IPS DF 4.7 (cell line): ENCODE measurements at regions not wholly inside any gene's neighbourhood (a gene's known extent, or its start where the extent isn't known, plus 50 kb on each side); places are given as distances from the start of the nearest gene placed in this dataset.
"Not testable (repeated sequence)": the region's sequence is repeated elsewhere in the genome, so short reads cannot be mapped to it uniquely, and the experiment has no call there.

ENCODE experiments used
- DNase-seq: peaks from one replicate; pipeline ENCODE4 v3.0.0-alpha.2; 2013; ENCODE audit warnings: low spot score; ENCODE audit errors: extremely low read depth

DNA sequence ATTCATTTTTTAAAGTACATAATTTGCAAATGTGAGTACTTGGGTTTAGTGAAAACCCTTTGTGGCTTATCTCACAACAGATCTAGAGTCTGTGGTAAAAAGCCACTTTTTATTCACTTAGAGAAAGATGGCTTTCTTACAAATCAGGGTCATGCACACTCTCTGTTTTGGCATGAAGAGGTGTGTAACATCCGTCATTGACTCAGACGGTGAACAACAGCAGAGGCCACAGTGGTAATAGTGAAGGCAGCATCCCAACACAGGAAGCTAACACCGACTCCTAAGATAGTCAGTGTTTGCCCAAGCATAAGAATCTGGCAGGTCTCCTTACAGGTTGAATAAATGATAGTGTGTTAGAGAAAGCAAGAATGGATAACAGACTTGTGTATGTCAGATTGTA lies 593.0 kb downstream of the SOX5 start:
- DNase-seq: no peak

DNA sequence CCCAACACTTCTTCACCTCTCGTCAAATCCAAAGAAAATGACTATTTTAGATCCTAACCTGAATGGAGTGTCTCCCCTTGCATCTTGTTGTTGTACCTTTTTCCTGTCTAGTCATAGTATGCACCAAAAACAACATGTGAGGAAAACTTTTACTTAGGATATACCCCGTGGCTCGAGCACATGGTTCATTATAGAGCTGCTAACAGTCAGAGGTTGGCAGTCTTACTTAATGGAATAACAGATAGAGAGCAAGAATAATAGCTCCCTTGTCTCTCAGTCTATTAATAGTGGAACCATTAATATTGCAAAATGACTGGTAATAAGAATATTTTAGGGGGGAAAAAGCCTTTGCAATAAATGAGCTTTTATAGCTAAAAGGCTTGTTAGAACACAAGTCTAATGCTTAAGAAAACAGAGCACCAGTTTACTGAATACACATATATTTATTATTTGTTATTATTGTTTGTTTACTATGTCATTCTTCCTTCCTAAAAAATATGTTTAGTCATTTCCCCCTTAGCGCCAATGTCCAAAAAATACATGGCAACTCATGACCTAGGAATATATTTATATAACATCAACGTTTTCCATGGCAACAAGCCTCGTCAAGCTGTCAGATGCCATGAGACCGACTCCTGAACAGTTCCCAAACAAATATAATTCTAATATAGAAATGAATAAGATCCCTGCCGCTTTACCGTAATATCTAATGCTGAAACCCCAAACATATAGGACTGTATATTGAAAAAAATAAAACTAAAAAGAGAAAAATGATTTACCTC lies 592.4 kb downstream of the SOX5 start:
- DNase-seq: no peak

DNA sequence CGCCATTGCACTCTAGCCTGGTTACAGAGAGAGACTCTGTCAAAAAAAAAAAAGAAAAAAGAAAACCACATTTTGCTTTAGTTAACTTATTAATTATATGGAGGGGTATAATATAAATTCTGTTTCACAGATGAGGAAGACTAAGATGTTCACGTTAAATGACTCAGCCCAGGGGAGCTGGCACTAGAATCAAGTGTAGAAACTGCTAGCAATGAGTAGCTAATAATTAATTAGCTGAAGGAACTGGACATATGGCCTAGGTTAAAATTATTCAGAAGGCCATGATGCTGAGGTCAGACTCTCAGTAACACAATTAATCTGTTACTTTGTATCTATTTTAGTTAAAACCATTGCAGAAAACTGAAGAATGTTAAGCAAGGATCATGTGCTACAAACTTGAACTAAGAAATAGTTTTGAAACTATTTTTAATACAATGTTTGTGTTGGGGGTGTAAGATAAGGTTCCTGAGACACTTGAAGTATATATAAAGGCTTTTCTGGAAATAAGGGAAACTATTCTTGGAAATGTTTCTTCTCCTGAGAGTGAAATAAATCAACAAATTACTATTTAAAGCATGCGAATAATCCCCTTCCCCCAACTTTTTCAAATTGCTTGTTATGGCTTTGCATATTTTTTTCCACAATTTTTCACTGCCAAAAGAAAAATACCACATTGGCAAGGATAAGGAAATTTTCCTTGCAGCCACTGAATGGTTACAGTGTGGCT lies 589.3 kb downstream of the SOX5 start:
- no peak for DNase-seq

DNA sequence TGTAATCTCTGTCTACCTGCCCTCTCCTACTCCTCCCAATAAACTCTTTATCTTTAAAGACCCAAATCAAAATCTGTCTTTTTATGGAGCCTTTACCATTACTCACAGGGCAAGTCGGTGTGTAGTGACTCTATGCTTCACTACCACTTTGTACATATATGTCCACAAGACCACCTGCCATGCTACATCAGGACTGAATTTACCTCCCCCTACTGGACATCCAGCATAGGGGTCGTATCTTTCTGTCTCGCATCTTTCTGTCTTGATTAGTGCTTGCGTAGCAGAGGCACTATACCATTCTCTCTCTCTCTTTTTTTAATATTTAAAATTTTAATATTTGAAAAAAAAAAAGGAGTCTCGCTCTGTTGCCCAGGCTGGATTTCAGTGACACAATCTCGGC lies 587.5 kb downstream of the SOX5 start:
- DNase-seq: no peak

DNA sequence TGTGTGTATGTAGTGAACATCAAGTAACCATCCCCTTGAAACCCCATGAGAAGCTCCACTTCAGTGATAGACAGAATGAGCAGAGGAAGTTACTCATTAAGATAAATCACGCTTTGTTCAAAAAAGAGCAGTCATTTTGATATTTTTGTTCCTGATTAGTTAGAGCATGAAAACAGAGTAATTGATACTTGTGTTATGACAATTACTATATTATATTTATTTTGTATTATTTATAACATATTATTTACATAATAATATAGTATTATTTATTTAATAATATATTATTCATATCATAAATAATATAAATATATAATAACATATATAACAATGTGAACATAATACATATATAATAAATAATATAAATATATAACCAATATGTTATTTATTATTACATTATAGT lies 580.9 kb downstream of the SOX5 start:
- no peak for DNase-seq

DNA sequence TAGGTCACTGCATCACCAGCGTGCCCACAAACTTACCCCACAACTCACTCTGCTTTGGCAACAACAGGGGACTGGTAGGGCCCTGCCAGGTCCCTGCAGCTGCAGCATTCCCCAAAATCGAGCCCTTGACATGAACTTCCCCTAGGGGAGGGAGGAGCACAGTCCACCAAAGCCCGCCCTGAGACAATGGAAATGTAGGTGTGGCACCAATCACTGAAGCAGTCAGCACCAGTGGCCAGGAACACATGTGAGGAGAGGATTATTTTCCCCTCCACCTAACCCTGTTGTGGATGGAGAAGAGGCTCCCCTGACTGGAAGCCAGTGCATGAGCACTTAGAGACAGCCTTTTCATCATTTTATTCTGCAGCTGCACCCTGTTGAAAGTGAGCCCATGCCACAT lies 573.8 kb downstream of the SOX5 start:
- DNase-seq: no peak

DNA sequence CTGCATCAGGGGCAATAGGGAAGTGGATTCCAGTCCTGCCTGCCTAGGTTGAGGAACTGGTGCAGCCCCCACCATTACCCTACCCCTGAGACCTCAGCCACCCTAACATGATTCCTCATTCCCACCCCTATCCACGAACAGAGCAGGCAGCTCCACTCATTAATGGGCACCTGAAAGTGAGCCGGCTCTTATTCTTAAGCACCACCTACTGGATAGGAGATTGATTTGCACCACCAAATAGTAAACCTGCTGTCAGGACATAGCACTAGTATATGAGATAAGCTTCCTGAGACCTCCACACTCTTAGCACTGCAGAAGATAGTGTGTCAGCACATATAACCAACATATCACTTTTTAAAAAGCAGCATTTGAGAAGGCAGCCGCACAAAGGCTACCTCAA lies 573.2 kb downstream of the SOX5 start:
- no peak for DNase-seq

DNA sequence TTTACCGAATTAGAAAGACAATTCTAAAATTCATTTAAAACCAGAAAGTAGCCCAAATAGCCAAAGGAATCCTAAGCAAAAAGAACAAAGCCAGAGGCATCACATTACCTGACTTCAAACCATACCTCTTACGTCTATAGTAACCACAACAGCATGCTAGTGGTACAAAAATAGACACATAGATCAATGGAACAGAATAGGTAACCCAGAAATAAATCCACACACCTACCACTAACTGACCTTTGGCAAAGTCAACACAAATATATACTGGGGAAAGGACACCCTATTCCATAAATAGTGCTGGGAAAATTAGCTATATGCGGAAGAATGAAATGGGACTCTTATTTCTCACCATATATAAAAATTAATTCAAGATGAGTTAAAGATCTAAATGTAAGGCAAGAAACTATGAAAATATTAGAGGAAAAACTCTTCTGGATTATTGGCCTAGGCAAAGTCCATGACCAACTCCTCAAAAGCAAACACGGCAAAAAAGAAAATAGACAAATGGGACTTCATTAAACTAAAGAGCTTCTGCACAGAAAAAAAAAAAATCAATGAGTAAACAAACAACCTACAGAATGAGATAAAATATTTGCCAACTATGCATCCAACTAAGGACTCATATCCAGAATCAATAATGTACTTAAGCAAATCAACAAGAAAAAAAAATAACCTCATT lies 568.9 kb downstream of the SOX5 start:
- DNase-seq: no peak

DNA sequence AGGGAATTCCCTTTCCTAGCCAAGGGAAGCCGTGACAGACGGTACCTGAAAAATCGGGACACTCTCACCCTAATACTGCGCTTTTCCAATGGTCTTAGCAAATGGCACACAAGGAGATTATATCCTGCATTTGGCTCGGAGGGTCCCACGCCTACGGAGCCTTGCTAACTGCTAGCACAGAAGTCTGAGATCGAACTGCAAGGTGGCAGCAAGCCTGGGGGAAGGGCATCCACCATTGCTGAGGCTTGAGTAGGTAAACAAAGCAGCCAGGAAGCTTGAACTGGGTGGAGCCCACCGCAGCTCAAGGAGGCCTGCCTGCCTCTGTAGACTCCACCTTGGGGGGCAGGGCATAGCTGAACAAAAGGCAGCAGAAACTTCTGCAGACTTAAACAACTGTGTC lies 560.6 kb downstream of the SOX5 start:
- DNase-seq: not testable (repeated sequence)

DNA sequence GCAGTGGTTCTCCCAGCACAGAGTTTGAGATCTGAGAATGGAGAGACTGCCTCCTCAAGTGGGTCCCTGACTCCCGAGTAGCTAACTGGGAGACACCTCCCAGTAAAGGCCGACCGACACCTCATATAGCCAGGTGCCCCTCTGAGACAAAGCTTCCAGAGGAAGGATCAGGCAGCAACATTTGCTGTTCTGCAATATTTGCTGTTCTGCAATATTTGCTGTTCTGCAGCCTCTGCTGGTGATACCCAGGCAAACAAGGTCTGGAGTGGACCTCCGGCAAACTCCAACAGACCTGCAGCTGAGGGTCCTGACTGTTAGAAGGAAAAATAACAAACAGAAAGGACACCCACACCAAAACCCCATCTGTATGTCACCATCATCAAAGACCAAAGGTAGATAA lies 560.2 kb downstream of the SOX5 start:
- not testable (repeated sequence) for DNase-seq

DNA sequence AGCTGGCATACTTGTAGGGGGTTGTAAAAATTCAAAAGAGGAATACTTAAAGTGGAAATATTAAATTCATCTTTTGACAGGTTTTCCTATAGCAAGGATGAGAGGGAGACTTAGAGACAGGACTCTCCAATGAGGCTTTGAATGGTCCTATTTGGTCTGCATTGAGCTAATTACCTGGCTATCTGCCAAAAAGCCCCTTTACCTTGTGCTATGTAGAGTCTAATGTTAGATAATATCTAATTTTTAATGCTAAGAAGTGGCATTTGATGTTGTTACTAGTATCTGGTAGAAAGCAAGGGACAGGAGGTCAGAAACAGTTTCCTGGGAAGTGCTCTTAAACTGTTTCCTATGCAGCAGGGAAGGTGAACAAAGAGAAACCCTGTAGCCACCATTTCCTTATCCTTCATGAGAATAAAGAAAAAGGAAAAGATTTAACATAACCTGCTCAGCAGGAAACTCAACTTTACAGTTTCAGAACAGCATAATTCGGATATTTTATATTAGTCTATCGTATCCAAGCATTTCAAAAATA lies 550.0 kb downstream of the SOX5 start:
- no peak for DNase-seq

DNA sequence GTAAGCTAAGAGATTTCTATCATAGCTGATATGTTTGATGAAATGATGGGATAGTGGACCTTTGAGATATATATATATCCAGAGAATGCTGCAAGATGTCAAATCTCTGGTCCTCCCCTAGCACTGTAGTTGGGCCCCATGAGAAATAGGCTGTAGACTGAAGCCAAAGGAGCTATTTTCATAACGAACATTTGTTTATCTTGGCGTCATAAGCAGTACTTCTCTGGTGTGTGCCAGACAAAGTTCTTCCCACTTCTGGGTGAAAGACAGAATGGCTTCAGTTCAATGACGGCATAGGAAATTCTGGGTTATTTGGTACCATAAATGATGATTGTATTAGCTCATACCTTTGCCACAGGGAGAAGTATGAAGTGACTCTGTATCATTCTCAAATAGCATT lies 534.3 kb downstream of the SOX5 start:
- DNase-seq: no peak

DNA sequence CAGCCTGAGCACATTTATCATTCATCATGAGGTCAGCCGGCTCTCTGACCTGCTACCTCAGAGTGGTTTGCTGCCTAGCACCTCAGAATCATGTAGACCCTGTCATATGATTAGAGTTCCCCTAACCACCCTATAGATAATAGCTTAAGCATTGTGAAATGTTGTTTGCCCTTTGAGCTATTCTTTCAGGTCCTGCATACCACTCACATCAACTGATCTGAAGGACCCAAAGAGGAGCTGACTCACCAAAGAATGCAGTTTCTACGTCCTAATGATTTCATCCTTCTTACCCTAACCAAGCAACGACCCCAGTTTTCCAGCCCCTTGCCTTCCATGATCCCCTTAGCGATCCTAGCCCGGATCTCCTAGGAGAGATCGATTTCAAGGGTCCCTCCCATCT lies 527.9 kb downstream of the SOX5 start:
- no peak for DNase-seq

DNA sequence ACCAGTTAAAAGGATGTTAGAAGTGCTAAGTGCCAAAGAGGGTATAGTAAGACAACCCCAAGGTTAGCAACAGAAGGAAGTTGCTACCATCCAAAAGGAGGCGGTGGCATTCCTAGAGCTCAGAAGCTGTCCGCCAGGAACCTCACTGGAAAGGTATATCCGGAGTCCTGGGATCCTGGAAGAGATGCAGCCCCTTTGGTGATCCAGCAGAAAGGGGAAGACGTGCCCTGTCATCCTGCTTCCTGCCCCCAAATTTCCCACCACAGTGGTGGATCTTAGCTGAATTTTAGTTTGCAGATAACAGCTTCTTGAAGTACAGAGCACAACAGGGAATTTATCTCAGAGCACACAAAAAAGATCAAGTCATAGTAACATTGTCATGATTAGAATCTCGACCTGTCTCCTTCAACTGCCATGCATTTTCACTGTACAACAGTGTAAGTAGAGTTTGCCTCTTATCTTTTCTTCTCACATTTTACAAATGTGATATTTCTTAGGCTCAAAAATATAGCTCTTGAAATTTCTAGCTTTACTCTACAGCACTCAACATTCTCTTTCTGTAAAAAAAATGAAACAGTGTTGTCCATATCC lies 526.3 kb downstream of the SOX5 start:
- no peak for DNase-seq

DNA sequence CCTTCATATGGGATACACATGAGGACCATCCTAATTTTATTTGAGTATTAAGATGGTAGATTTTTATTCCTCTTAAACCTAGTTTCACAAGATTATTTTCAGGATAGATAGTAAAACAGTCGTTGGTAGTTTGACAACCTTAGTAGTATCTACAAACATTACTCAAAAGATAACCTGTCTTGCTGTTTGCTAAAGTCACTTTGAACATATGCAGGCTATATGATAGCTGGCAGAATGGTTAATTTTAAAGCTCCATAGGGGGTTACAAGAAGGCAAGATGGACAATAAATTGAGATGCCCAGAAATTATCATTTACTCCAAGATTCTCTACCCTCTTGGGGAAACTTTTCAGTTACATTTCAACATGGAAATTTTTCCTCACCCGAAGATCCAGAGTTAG lies 525.7 kb downstream of the SOX5 start:
- no peak for DNase-seq

DNA sequence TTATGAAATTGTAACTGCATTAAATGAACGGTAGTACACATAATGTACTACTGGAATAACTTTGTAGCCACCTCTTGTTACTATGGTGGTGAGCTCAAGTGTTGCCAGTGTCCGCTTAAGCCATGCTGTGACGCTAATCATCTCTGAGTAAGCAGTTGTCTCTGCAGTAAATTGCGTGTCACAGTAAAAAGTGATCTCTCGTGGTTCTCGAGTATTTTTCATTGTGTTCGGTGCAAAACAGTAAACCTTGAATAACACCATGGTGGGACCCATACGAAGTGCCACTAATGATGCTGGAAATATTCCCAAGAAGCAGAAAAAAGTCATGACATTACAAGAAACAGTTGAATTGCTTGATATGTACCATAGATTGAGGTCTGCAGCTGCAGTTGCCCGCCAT lies 524.8 kb downstream of the SOX5 start:
- DNase-seq: no peak

DNA sequence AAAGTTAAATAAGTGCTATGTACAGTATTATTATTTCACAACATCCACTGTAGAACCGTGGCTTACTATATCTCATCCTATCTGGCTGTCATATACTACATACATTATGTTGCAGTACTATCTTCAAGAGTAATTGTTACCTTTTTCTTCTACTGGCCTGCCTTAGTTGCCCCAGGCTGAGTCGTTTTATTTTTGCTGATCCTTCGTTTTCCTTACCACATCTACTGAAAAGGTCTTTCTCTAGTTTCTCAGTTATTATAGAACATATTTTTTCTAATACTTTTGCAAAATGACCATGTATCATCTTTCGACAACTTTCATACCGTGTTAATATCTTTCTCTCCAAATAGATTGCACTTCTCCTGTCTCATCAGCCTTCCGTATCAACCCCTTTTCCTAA lies 523.1 kb downstream of the SOX5 start:
- no peak for DNase-seq

DNA sequence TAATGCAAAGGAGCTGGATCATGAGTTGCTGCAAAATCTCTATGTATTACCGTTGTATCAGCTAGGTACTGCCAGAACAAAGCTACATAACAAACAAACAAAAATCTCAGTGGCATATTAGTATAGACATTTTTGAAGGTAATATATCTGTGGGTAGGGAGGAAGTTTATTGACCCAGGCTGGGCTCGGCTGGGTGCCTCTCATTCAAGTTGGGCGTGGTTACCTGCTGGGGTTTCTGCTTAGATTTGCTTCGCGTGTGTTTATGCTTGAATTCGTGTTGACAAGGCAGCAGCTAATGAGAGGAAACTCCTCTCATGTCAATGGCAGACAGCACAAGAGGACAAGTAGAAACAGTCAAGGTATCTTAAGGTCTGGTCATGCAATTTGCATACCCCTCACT lies 520.7 kb downstream of the SOX5 start:
- DNase-seq: no peak

DNA sequence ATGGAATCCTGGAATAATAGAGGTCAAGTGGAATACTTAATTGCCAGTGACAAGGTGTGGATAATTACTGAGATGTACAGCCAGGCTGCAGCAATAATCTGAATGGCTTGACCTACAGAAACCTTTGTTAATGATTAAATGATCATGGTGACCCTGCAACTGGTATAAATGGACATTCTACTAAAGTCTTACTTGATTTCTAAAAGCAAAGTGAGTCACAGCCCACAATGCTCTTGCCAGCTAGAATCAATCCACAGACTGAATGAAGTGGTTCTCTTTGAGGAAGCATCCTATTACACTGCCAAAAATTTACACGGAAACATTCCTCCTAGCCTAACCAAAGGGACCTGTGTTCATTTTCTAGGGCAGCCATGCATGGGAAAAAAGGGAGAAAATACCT lies 518.5 kb downstream of the SOX5 start:
- no peak for DNase-seq

DNA sequence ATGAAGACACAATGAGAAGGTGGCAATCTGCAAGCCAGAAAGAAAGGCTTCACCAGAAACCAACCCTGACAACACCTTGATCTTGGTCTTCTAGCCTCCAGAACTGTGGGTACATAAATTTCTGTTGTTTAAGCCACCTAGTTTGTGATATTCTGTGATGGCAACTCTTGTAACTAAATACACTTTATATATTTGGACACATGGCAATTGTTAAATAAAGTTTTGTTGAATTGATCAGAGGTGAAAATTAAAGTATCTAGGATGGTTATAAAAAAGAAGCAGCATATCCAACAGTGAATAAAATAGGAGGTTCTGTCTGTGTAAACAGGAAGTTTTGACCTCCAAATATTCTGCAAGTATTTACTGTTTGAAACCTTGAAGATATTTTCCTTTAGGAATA lies 516.3 kb downstream of the SOX5 start:
- no peak for DNase-seq

DNA sequence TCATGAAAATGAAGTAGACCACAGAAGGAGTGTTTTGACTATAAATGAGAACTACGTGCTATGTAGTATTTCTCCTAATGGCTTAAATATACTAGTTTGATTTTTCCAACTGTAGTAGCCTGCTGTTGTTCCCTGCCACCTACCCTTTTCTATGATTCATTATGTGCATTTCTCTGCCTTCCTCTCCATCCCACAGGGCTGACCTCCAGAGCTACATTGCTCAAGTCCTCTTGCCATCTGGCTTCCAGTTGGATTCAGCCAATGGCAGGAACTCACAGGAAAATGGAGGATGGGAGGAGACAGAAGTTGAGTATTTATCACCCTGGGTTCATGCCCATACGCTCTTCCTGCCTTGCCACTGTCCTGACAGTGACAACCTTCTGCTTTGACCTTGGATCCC lies 515.3 kb downstream of the SOX5 start:
- DNase-seq: no peak

DNA sequence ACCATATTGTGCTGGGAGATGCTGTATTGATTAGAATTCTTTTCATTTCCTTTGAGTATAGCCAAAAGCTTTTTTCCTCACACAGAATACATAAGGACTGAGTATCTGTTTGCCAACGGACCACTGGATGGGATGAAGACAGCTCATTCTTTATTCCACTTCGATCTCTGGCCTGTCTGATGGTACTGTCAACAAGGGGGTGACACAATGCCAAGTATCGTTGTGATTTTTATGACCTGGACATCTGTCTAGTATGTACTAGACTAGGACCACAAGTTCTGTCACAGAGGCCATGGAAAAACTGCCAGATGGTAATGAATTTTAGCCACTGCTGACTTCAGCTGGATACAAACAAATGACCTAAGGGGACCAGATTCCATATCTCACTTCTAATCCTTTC lies 502.7 kb downstream of the SOX5 start:
- DNase-seq: no peak
